Panc1 (cell line): ENCODE measurements at regions not wholly inside any gene's neighbourhood (a gene's known extent, or its start where the extent isn't known, plus 50 kb on each side); places are given as distances from the start of the nearest gene placed in this dataset.

Experiments
- ATAC-seq: fragments of 200-7000 bp; cut with Tn5 transposase; 2 replicates; pipeline ENCODE4 v1.9.1; 2020; ENCODE audit warnings: mild to moderate bottlenecking, moderate library complexity
- BruUV-seq: library from RNA; stranded (reverse); fragments of 400-500 nt; replicated peaks from 2 replicates; lab custom pipeline; 2021; lab: Mats Ljungman, UMichigan
- CTCF ChIA-PET: fragments of 300-600 bp; sonication (Branson Sonifier 250); formaldehyde crosslinking; loops from one replicate; lab custom pipeline; 2022; ENCODE audit warnings: antibody characterized with exemption; lab: Charles Lee
- POLR2A ChIA-PET: fragments of 300-600 bp; sonication (Branson Sonifier 250); formaldehyde crosslinking; loops from one replicate; lab custom pipeline; 2022; ENCODE audit warnings: antibody characterized with exemption; lab: Charles Lee
- DNase-seq: peaks from one replicate; pipeline ENCODE4 v3.0.0-alpha.2; 2010; ENCODE audit warnings: low read depth, low spot score
- H3K27ac ChIP-seq: 2 replicates; pipeline ENCODE4 v1.5.1; 2011; ENCODE audit warnings: mild to moderate bottlenecking, low read length, inconsistent platforms
- H3K27me3 ChIP-seq: fragments of 200-500 bp; sonication (Bioruptor generic); 2 replicates; pipeline ENCODE4 v1.6.0; 2014; ENCODE audit warnings: low read length, inconsistent platforms; ENCODE audit not compliant: control insufficient read depth, insufficient read depth
- H3K36me3 ChIP-seq: fragments of 200-500 bp; sonication (Bioruptor generic); 2 replicates; pipeline ENCODE4 v1.5.1; 2014; ENCODE audit warnings: inconsistent platforms, mild to moderate bottlenecking, low read length, moderate library complexity; ENCODE audit not compliant: control insufficient read depth, insufficient read depth
- H3K4me1 ChIP-seq: 2 replicates; pipeline ENCODE4 v1.5.1; 2011; ENCODE audit warnings: inconsistent platforms, mild to moderate bottlenecking, low read length, moderate library complexity; ENCODE audit not compliant: control insufficient read depth, insufficient read depth
- H3K4me3 ChIP-seq, 2 experiments: 2 replicates each; pipeline ENCODE4 v1.5.1; 2011 to 2012; ENCODE audit warnings: low read depth in 2 of 2, low read length in 2 of 2, mild to moderate bottlenecking in 2 of 2, inconsistent platforms in 1 of 2, moderate library complexity in 1 of 2
- H3K9me3 ChIP-seq: fragments of 200-500 bp; sonication (Bioruptor generic); 2 replicates; pipeline ENCODE4 v1.5.1; 2014; ENCODE audit warnings: low read depth, mild to moderate bottlenecking, inconsistent platforms, low read length, moderate library complexity; ENCODE audit not compliant: control insufficient read depth, insufficient read depth
- POLR2AphosphoS5 ChIP-seq: IDR thresholded peaks from 2 replicates; pipeline ENCODE4 v1.6.1; 2012; ENCODE audit warnings: mild to moderate bottlenecking, low read depth, low read length, moderate library complexity
- SIN3A ChIP-seq: IDR thresholded peaks from 2 replicates; pipeline ENCODE4 v1.6.1; 2012; ENCODE audit warnings: low read depth, mild to moderate bottlenecking, low read length, moderate library complexity, borderline replicate concordance; ENCODE audit not compliant: insufficient read depth
- TCF7L2 ChIP-seq: IDR thresholded peaks from 2 replicates; pipeline ENCODE4 v1.6.1; 2011; ENCODE audit warnings: mild to moderate bottlenecking, low read depth, low read length, inconsistent platforms
- in situ Hi-C: cut with HindIII; loops from 2 replicates; pipeline ENCODE4 v1.10.0; 2016; ENCODE audit warnings: low sequenced_read_pairs, low pct_unique_long_range_greater_than_20kb
- intact Hi-C: fragments of 100-400 bp; cut with micrococcal nuclease; formaldehyde crosslinking; loops from one replicate; pipeline ENCODE4 v1.10.0; 2022; ENCODE audit not compliant: unreplicated experiment
- TF ChIP-seq, protein P1 (sequence below): fragments of 450-650 bp; IDR thresholded peaks from 2 replicates; pipeline ENCODE4 v1.5.1; 2017; ENCODE audit warnings: mild to moderate bottlenecking
- TF ChIP-seq, protein P2 (sequence below), 2 experiments: IDR thresholded peaks; 2 replicates each; pipeline ENCODE4 v1.6.1; 2011 to 2012; ENCODE audit warnings: low read depth in 2 of 2, control low read depth in 1 of 2, low read length in 1 of 2, mild to moderate bottlenecking in 1 of 2, moderate library complexity in 1 of 2; ENCODE audit not compliant: insufficient read depth in 1 of 2

DNA sequence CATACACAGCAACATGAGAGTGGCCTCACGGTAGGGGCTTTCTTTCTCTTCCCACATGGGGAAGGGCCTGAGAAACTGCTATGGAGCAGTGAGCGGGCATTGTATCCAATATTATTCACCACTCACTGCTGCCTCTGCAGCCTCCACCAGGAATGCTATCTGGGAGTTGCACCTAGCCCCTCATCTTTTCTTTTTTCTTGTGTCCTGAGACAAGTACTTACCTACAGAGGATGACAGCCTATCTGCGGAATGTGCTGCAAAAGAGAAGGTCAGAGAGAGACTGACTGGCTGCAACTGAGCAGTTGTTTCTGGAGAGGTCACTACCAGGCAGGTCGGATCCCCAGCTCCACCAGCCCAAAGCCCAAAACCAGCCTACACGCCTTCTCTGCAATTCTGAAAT, 52.1 kb upstream of the HTATIP2 start:
- DNase-seq, result no peak
- no peak for TF ChIP-seq POLR2AphosphoS5
- TF ChIP-seq, protein P1, sequence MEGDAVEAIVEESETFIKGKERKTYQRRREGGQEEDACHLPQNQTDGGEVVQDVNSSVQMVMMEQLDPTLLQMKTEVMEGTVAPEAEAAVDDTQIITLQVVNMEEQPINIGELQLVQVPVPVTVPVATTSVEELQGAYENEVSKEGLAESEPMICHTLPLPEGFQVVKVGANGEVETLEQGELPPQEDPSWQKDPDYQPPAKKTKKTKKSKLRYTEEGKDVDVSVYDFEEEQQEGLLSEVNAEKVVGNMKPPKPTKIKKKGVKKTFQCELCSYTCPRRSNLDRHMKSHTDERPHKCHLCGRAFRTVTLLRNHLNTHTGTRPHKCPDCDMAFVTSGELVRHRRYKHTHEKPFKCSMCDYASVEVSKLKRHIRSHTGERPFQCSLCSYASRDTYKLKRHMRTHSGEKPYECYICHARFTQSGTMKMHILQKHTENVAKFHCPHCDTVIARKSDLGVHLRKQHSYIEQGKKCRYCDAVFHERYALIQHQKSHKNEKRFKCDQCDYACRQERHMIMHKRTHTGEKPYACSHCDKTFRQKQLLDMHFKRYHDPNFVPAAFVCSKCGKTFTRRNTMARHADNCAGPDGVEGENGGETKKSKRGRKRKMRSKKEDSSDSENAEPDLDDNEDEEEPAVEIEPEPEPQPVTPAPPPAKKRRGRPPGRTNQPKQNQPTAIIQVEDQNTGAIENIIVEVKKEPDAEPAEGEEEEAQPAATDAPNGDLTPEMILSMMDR, result no peak
- no peak for TF ChIP-seq TCF7L2
- TF ChIP-seq, protein P2, sequence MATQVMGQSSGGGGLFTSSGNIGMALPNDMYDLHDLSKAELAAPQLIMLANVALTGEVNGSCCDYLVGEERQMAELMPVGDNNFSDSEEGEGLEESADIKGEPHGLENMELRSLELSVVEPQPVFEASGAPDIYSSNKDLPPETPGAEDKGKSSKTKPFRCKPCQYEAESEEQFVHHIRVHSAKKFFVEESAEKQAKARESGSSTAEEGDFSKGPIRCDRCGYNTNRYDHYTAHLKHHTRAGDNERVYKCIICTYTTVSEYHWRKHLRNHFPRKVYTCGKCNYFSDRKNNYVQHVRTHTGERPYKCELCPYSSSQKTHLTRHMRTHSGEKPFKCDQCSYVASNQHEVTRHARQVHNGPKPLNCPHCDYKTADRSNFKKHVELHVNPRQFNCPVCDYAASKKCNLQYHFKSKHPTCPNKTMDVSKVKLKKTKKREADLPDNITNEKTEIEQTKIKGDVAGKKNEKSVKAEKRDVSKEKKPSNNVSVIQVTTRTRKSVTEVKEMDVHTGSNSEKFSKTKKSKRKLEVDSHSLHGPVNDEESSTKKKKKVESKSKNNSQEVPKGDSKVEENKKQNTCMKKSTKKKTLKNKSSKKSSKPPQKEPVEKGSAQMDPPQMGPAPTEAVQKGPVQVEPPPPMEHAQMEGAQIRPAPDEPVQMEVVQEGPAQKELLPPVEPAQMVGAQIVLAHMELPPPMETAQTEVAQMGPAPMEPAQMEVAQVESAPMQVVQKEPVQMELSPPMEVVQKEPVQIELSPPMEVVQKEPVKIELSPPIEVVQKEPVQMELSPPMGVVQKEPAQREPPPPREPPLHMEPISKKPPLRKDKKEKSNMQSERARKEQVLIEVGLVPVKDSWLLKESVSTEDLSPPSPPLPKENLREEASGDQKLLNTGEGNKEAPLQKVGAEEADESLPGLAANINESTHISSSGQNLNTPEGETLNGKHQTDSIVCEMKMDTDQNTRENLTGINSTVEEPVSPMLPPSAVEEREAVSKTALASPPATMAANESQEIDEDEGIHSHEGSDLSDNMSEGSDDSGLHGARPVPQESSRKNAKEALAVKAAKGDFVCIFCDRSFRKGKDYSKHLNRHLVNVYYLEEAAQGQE (IDR thresholded peaks at IDR 0.05; ENCODE audit: insufficient read depth in 1 of 2, low read depth in 2 of 2, low read length in 1 of 2), result no peak
- no peak for TF ChIP-seq SIN3A
- Histone ChIP-seq H3K9me3 (no peaks in the 10 kb centered on the region), H3K27ac (no peak overlapping the region), H3K4me1 (no peaks in the 10 kb centered on the region), H3K27me3 (peaks cover 4% of the 10 kb centered on the region), H3K4me3 (no peak overlapping the region), H3K36me3 (no peaks in the 10 kb centered on the region)
- intact Hi-C loops (no loop called here), in situ Hi-C loops (no loop called here)
- no TSS peak for BruUV-seq
- no peak for ATAC-seq
- CTCF ChIA-PET, result no interaction called here
- POLR2A ChIA-PET, result no interaction called here

DNA sequence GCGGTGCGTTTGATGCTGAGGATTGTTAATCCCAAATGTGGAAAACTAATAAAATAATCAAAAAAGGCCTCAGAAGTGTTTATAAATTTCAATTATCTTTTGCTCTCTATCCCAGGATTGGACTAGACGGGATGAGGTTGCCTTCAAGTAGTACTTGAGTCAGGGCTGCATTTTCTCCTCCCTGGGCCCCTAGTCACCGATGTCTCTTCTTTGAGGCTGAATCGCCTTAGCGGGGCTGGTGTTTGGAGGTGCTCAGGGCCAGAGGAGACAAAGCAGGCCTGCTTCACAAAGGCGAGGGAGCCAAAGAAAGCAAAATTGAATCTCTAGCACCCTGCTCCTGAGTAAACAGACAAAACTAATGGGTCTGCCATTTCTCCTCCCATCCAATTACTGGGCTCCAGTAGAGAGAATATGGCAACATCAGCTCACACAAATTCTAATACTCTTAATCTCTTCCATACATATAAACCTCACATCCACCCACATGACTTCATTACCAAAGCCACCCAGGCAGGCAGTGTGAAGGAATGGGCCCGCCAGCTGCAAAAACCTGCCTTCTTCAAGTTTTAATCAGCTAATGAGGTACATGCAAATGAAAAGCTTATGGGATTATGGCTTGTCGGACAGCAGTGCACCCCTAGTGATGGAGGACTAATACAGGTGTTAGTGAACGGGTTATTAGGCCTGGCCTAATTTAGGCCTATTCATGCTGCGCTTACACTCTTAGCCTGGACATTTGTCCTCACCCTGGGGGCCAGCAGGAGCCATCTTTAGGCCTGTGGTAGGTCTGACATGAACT, 52.7 kb upstream of the HTATIP2 start:
- ATAC-seq (no peak), DNase-seq (no peak)
- intact Hi-C loops, result no loop called here
- no peaks in the 10 kb centered on the region for H3K4me1 ChIP-seq
- BruUV-seq, result no TSS peak
- ChIA-PET POLR2A (no interaction called here), CTCF (no interaction called here)
- in situ Hi-C loops, result no loop called here
- no peak overlapping the region for H3K27ac ChIP-seq
- no peak overlapping the region for H3K4me3 ChIP-seq
- H3K36me3 ChIP-seq, result no peaks in the 10 kb centered on the region
- H3K27me3 ChIP-seq, result peaks cover 4% of the 10 kb centered on the region
- TF ChIP-seq, protein P1, result no peak
- TF ChIP-seq SIN3A (no peak), POLR2AphosphoS5 (no peak), TCF7L2 (no peak)
- TF ChIP-seq, protein P2 (IDR thresholded peaks at IDR 0.05; ENCODE audit: insufficient read depth in 1 of 2, low read depth in 2 of 2, low read length in 1 of 2), result no peak
- H3K9me3 ChIP-seq, result no peaks in the 10 kb centered on the region
